ENCODE measurements at regions not wholly inside any gene's neighbourhood (a gene's known extent, or its start where the extent isn't known, plus 50 kb on each side); places are given as distances from the start of the nearest gene placed in this dataset.

GRCh38 chr2:41062336-41062735 is 610.4 kb upstream of the SLC8A1 start:
- no peak for FAIRE-seq

GRCh38 chr2:41066168-41066567 is 614.3 kb upstream of the SLC8A1 start:
- 2% methylated on average over 2 of the region's 2 CpGs for WGBS (ENCODE audit: missing lambda C conversion rate)
- Histone ChIP-seq H3K4me1 (no peaks in the 10 kb centered on the region), H3K9me3 (no peaks in the 10 kb centered on the region), H3K4me3 (no peak overlapping the region), H3K4me2 (no peak overlapping the region), H3K27ac (no peak overlapping the region)
- ChIA-PET CTCF (no interaction called here), POLR2A (no interaction called here)
- DNase-seq (ENCODE audit: low read depth in 1 of 2, low spot score in 1 of 2): no peak
- FAIRE-seq: no peak
- ATAC-seq: no peak
- TF ChIP-seq, protein P1, sequence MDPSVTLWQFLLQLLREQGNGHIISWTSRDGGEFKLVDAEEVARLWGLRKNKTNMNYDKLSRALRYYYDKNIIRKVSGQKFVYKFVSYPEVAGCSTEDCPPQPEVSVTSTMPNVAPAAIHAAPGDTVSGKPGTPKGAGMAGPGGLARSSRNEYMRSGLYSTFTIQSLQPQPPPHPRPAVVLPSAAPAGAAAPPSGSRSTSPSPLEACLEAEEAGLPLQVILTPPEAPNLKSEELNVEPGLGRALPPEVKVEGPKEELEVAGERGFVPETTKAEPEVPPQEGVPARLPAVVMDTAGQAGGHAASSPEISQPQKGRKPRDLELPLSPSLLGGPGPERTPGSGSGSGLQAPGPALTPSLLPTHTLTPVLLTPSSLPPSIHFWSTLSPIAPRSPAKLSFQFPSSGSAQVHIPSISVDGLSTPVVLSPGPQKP (IDR thresholded peaks at IDR 0.05; ENCODE audit: low read depth, low read length): no peak
- TF ChIP-seq NFE2L2 (conservative IDR thresholded peaks at IDR 0.05; ENCODE audit: low read length) (no peak), FOSL2 (IDR thresholded peaks at IDR 0.05) (no peak), FOSL2 (CRISPR knock-in tag; IDR thresholded peaks at IDR 0.05) (no peak), HEYL (CRISPR knock-in tag; IDR thresholded peaks at IDR 0.05) (no peak), CEBPB (IDR thresholded peaks at IDR 0.05) (no peak), ZSCAN20 (CRISPR knock-in tag; IDR thresholded peaks at IDR 0.05) (no peak), RFX5 (IDR thresholded peaks at IDR 0.05) (no peak), REST (IDR thresholded peaks at IDR 0.05) (no peak), KDM1A (IDR thresholded peaks at IDR 0.05; ENCODE audit: low read depth) (no peak), ZNF302 (CRISPR knock-in tag; IDR thresholded peaks at IDR 0.05) (no peak), NR3C1 (IDR thresholded peaks at IDR 0.05) (no peak)
- TF ChIP-seq, protein P2, sequence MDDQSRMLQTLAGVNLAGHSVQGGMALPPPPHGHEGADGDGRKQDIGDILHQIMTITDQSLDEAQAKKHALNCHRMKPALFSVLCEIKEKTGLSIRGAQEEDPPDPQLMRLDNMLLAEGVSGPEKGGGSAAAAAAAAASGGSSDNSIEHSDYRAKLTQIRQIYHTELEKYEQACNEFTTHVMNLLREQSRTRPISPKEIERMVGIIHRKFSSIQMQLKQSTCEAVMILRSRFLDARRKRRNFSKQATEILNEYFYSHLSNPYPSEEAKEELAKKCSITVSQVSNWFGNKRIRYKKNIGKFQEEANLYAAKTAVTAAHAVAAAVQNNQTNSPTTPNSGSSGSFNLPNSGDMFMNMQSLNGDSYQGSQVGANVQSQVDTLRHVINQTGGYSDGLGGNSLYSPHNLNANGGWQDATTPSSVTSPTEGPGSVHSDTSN (IDR thresholded peaks at IDR 0.05): no peak

More at GRCh38 chr2:41062336-41062735, 610.4 kb upstream of the SLC8A1 start:
- no peak overlapping the region for H3K27ac ChIP-seq
- no peak overlapping the region for H3K4me2 ChIP-seq
- no peak overlapping the region for H3K4me3 ChIP-seq
- no peak for DNase-seq (ENCODE audit: low read depth in 1 of 2, low spot score in 1 of 2)
- ATAC-seq: no peak
- H3K4me1 ChIP-seq: no peaks in the 10 kb centered on the region
- ChIA-PET CTCF (no interaction called here), POLR2A (no interaction called here)
- TF ChIP-seq CHD4 (IDR thresholded peaks at IDR 0.05; ENCODE audit: borderline replicate concordance): no peak
- H3K9me3 ChIP-seq: no peaks in the 10 kb centered on the region
- WGBS (ENCODE audit: missing lambda C conversion rate): 25% methylated on average over 1 of the region's 1 CpG

- Histone ChIP-seq H3K4me2 (no peak overlapping the region), H3K9me3 (no peaks in the 10 kb centered on the region), H3K27ac (no peak overlapping the region), H3K4me3 (no peak overlapping the region), H3K4me1 (no peaks in the 10 kb centered on the region)
- ATAC-seq (no peak), DNase-seq (ENCODE audit: low read depth in 1 of 2, low spot score in 1 of 2) (no peak), FAIRE-seq (no peak)
- ChIA-PET CTCF (no interaction called here), POLR2A (no interaction called here)
- WGBS (ENCODE audit: missing lambda C conversion rate): 30% methylated on average over 3 of the region's 3 CpGs
- no peak for TF ChIP-seq ZSCAN20 (CRISPR knock-in tag; IDR thresholded peaks at IDR 0.05)
Measured at GRCh38 chr2:41068740-41069139, 616.9 kb upstream of the SLC8A1 start.

DNA sequence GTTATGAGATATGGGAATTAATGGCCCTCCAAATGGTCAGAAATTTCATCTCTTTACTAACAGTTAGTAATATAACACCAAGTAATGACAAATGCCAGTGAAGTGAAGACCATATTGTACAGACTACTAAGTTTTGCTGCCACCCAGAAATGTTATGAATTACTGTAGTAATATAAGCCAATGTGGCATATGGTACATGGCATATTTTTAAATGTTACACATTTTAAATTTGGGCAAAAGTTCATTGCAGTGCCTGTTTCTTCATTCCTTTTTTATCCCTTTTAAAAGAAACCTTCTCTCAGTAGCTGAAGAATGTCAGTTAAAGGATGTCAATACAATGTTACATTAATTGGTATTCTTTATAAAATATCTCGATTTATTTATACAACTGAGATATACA is 626.5 kb upstream of the SLC8A1 start:
- no peaks in the 10 kb centered on the region for H3K4me1 ChIP-seq
- POLR2A ChIA-PET: no interaction called here
- ATAC-seq: no peak
- TF ChIP-seq CHD4 (IDR thresholded peaks at IDR 0.05; ENCODE audit: borderline replicate concordance): no peak
- no peak for TF ChIP-seq ESRRA (IDR thresholded peaks at IDR 0.05; ENCODE audit: borderline replicate concordance, low read length)
- no peak for TF ChIP-seq CBX8 (IDR thresholded peaks at IDR 0.05)
- TF ChIP-seq TFCP2L1 (CRISPR knock-in tag; IDR thresholded peaks at IDR 0.05): no peak
- no peak for TF ChIP-seq JUNB (IDR thresholded peaks at IDR 0.05)
- no peak for TF ChIP-seq ZC3H11A (IDR thresholded peaks at IDR 0.05)
- TF ChIP-seq NFE2L2 (conservative IDR thresholded peaks at IDR 0.05; ENCODE audit: low read length): no peak
- no peak for TF ChIP-seq PHF8 (IDR thresholded peaks at IDR 0.05; ENCODE audit: borderline replicate concordance, low read depth)
- no peak for TF ChIP-seq ZFP36 (IDR thresholded peaks at IDR 0.05; ENCODE audit: borderline replicate concordance, partially characterized antibody)
- no peak for TF ChIP-seq CEBPB (IDR thresholded peaks at IDR 0.05)
- TF ChIP-seq ATOH8 (CRISPR knock-in tag; IDR thresholded peaks at IDR 0.05; ENCODE audit: low read depth): no peak
- no peak for TF ChIP-seq NPAS2 (CRISPR knock-in tag; IDR thresholded peaks at IDR 0.05; ENCODE audit: borderline replicate concordance)
- TF ChIP-seq EP300 (IDR thresholded peaks at IDR 0.05): no peak
- no peak for TF ChIP-seq ZNF302 (CRISPR knock-in tag; IDR thresholded peaks at IDR 0.05)
- no peak for TF ChIP-seq HEYL (CRISPR knock-in tag; IDR thresholded peaks at IDR 0.05)
- TF ChIP-seq MAFK (IDR thresholded peaks at IDR 0.05; ENCODE audit: partially characterized antibody): no peak
- TF ChIP-seq, protein P1 (IDR thresholded peaks at IDR 0.05; ENCODE audit: low read depth, low read length): no peak

More for the DNA sequence above, 626.5 kb upstream of the SLC8A1 start:
- Histone ChIP-seq H3K4me3 (no peak overlapping the region), H3K4me2 (no peak overlapping the region), H3K27ac (no peak overlapping the region), H3K9me3 (no peaks in the 10 kb centered on the region)
- CTCF ChIA-PET: no interaction called here
- no peak for FAIRE-seq
- WGBS (ENCODE audit: missing lambda C conversion rate): 4% methylated on average over 1 of the region's 1 CpG
- no peak for DNase-seq (ENCODE audit: low read depth in 1 of 2, low spot score in 1 of 2)

All from A549 (cell line).